NB4 (cell line): ENCODE measurements at regions not wholly inside any gene's neighbourhood (a gene's known extent, or its start where the extent isn't known, plus 50 kb on each side); places are given as distances from the start of the nearest gene placed in this dataset.

Experiments used
- POLR2A ChIP-seq: IDR thresholded peaks from 2 replicates; pipeline ENCODE4 v1.6.1; 2011; ENCODE audit warnings: mild to moderate bottlenecking; ENCODE audit not compliant: insufficient read length; ENCODE audit errors: extremely low read depth
- TF ChIP-seq, protein P1 (sequence below): IDR thresholded peaks from one replicate; pipeline ENCODE4 v1.5.1; 2012; ENCODE audit warnings: low read depth, low read length
- TF ChIP-seq, protein P2 (sequence below): IDR thresholded peaks from 2 replicates; pipeline ENCODE4 v1.6.1; 2011; ENCODE audit warnings: low read depth, low read length

DNA sequence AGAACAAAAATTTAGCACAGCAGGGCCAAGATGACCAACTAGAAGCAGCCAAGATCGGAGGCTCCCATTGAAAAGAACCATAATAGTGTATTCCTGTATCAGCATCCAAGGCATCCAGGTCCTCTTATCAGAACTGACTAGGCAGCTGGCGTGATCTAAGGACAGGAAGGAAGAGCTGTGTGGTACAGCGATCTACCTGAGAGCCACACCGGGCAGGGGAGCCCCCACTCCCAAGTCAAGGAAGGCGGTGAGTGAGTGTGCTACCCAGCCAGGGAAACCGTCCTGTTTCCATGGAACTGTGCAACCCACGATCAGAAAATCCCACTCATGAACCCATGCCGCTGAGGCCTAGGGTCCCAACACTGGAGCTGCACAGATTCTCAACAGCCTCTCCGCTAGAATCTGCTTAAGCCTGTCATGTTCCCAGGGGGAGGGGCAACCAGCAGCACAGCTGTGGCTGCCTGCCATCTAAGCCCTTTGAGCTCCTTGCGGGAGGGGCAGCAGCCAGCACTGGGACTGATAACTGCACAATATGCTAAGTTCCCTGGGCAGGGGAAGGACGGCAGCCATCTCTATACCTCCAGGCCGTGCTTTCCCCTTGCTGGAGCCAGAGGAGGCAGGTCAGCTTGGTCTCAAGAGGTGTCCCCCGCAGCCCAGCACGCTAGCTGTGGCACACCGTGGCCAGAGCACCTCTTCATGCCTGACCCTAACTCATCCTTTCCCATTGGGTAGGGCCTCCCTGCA lies 213.0 kb upstream of the SMIM30 start:
- no peak for TF ChIP-seq POLR2A
- TF ChIP-seq, protein P1, sequence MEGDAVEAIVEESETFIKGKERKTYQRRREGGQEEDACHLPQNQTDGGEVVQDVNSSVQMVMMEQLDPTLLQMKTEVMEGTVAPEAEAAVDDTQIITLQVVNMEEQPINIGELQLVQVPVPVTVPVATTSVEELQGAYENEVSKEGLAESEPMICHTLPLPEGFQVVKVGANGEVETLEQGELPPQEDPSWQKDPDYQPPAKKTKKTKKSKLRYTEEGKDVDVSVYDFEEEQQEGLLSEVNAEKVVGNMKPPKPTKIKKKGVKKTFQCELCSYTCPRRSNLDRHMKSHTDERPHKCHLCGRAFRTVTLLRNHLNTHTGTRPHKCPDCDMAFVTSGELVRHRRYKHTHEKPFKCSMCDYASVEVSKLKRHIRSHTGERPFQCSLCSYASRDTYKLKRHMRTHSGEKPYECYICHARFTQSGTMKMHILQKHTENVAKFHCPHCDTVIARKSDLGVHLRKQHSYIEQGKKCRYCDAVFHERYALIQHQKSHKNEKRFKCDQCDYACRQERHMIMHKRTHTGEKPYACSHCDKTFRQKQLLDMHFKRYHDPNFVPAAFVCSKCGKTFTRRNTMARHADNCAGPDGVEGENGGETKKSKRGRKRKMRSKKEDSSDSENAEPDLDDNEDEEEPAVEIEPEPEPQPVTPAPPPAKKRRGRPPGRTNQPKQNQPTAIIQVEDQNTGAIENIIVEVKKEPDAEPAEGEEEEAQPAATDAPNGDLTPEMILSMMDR: no peak
- TF ChIP-seq, protein P2, sequence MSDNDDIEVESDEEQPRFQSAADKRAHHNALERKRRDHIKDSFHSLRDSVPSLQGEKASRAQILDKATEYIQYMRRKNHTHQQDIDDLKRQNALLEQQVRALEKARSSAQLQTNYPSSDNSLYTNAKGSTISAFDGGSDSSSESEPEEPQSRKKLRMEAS: no peak
